ENCODE measurements at regions not wholly inside any gene's neighbourhood (a gene's known extent, or its start where the extent isn't known, plus 50 kb on each side); places are given as distances from the start of the nearest gene placed in this dataset.

GRCh38 chr20:41818991-41819390, 200.8 kb upstream of the CHD6 start:
- Histone ChIP-seq H3K27ac (ENCODE audit: low read depth, low read length) (no peak overlapping the region), H3K9me2 (ENCODE audit: insufficient read depth) (no peaks in the 10 kb centered on the region), H3K4me3 (replicated peaks in 1 of 2; ENCODE audit: low read depth in 1 of 2, low read length in 2 of 2) (no peak overlapping the region), H3K4me1 (ENCODE audit: control insufficient read depth in 1 of 2, insufficient read depth in 2 of 2, low read length in 2 of 2) (no peaks in the 10 kb centered on the region), H3K79me2 (ENCODE audit: insufficient read depth, low read length) (no peaks in the 10 kb centered on the region), H2AFZ (ENCODE audit: low read depth, low read length, poor library complexity, severe bottlenecking) (no peak overlapping the region), H3K27me3 (ENCODE audit: insufficient read depth, low read length) (peaks cover 6% of the 10 kb centered on the region; the same call in 1 of the 2 replicates), H3K4me2 (ENCODE audit: low read length) (no peak overlapping the region), H3K9ac (ENCODE audit: low read length) (no peak overlapping the region), H3K36me3 (ENCODE audit: control insufficient read depth in 1 of 2, insufficient read depth in 2 of 2, low read length in 2 of 2) (no peaks in the 10 kb centered on the region), H4K20me1 (ENCODE audit: insufficient read depth) (no peaks in the 10 kb centered on the region), H3K9me3 (ENCODE audit: control insufficient read depth in 1 of 2, insufficient read depth in 1 of 2, low read depth in 1 of 2, low read length in 2 of 2) (no peaks in the 10 kb centered on the region)
- ChIA-PET RAD21 (ENCODE audit: low non-redundant PET in 1 of 2, low total read pairs in 2 of 2, uncharacterized antibody in 2 of 2, unreplicated experiment in 2 of 2) (no interaction called here), POLR2A (no interaction called here), CTCF (no interaction called here)
- intact Hi-C loops (cut with micrococcal nuclease): no loop called here
- ATAC-seq (no peak), DNase-seq (ENCODE audit: low read depth, low spot score) (no peak)
- no peak for TF ChIP-seq SIN3A (IDR thresholded peaks at IDR 0.05; ENCODE audit: low read depth)
- no peak for TF ChIP-seq CEBPB (IDR thresholded peaks at IDR 0.05; ENCODE audit: low read depth)
- TF ChIP-seq RAD21 (IDR thresholded peaks at IDR 0.05; ENCODE audit: low read depth): no peak
- no peak for TF ChIP-seq POLR2AphosphoS5 (IDR thresholded peaks at IDR 0.05; ENCODE audit: low read depth, low read length)
- TF ChIP-seq ZBTB33 (IDR thresholded peaks at IDR 0.05; ENCODE audit: extremely low read depth, insufficient replicate concordance, low read length): no peak
- no peak for TF ChIP-seq REST (IDR thresholded peaks at IDR 0.05; ENCODE audit: low read depth)
- no peak for TF ChIP-seq YY1 (IDR thresholded peaks at IDR 0.05; ENCODE audit: extremely low read depth, insufficient replicate concordance, low read depth, low read length)
- TF ChIP-seq MAX (IDR thresholded peaks at IDR 0.05): no peak
- no peak for TF ChIP-seq EZH2 (IDR thresholded peaks at IDR 0.05)
- TF ChIP-seq SP1 (IDR thresholded peaks at IDR 0.05; ENCODE audit: low read depth): no peak
- no peak for TF ChIP-seq JUND (IDR thresholded peaks at IDR 0.05)
- no peak for TF ChIP-seq EGR1 (IDR thresholded peaks at IDR 0.05; ENCODE audit: low read depth)
- TF ChIP-seq CBX3 (IDR thresholded peaks at IDR 0.05; ENCODE audit: low read depth): no peak
- no peak for TF ChIP-seq EZH2phosphoT487 (IDR thresholded peaks at IDR 0.05; ENCODE audit: borderline replicate concordance)
- TF ChIP-seq POLR2A (IDR thresholded peaks at IDR 0.05; ENCODE audit: borderline replicate concordance, extremely low read depth, insufficient read depth, insufficient read length): no peak
- no TSS peak for BruUV-seq (replicated peaks)
